GOT3 (cell line): ENCODE measurements at regions not wholly inside any gene's neighbourhood (a gene's known extent, or its start where the extent isn't known, plus 50 kb on each side); places are given as distances from the start of the nearest gene placed in this dataset.
"Not testable (repeated sequence)": the region's sequence is repeated elsewhere in the genome, so short reads cannot be mapped to it uniquely, and the experiment has no call there.

Experiments used
- DNase-seq: peaks from one replicate; lab custom pipeline; 2025; ENCODE audit warnings: mixed read lengths; lab: John Stamatoyannopoulos, UW

DNA sequence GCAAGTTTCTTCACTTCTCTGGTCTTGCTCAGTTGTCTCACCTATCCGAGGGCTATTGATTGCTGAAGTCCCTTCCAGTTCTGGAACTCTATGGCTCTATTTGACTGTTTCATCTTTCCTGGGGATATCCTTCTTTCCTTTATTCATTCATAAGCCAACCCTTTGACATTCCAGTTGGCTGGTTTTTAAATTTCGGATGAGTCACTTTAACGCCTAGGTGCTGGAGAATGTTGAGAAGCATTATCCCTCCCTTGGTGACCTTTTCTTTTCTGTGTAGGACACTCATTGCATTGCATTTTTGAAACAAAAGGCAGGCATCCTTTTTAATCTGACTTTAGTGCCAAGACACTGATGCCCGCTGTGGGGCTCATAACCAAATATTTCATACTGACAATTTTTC lies 307.1 kb downstream of the TSN start:
- DNase-seq, result no peak

DNA sequence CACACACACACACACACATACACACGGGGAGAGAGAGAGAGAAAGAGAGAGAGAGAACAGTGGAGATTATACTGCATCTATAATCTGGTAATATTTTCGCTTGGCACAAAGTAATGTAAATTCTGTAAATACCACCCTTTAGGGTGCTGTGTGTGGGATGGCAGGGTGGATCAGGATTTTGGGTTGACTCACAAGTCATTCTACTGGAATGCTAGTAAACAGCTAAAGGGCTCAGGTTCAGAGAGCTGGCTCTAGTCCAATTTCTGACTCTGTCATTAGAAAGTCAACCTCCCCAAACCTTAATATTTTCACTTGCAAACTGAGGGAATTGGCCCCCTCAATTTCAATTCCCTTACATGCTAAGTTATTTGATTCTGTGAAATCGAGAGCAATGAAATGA lies 308.3 kb downstream of the TSN start:
- DNase-seq, result no peak

DNA sequence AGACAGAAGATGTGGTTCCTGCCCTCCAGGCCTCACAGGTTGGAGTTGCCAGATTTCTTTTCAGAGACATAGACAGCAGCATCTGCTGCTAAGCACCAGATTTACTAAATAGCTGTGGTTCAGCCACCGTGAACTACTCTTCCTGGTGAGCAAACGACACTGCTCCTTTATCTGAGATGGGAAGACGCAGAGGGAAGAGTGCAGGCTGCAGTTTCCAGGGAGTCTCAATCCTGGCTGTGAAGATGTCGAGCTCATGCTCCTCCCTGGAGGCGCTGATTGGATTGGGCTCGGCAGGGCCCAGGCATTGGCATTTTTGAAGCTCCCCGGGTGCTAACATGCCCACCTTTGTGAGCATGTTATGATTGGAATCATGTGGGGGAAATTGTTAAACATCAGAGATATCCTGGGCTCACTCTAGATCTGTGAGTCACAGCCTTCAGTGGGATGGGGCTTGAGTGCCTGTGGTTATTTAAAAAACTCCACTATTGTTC lies 314.8 kb downstream of the TSN start:
- DNase-seq, result no peak

DNA sequence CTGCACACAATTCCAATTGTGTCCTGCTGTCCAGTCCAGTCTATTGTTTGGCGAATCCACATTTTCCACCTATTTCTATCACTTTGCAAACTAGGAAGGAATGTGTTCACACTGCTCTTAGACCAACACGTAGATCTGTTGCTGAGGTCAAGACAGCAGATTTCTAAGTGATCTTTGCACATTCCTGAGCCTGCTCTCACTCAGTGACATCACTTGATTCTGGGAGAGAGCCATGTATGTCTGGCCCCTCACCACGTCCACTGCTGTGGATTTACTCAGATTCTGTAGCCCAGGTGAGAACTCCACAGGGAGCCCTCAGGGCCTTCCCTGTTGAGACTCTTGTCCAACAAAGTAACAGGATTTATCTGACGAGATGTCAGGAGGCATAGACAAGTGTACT lies 317.2 kb downstream of the TSN start:
- DNase-seq, result no peak

GRCh38 chr2:122074201-122074600 lies 318.8 kb downstream of the TSN start:
- no peak for DNase-seq

DNA sequence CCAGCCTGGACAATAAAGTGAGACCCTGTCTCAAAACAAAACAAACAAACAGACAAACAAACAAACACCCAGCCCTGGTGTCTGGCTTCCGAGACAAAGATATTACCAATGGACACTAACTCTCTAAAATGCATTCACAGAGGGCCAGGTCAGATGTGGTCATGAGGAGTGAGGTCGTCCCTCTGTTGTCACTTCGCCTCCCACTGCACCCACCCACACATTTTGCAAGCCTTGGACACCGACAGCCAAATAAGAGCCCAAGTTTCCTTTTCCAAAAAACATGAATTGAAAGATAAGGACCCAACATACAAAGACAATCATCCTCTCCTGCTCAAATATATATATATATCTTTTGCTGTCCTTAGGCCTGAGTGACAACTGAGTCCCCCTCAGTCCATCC lies 319.9 kb downstream of the TSN start:
- DNase-seq, result no peak

DNA sequence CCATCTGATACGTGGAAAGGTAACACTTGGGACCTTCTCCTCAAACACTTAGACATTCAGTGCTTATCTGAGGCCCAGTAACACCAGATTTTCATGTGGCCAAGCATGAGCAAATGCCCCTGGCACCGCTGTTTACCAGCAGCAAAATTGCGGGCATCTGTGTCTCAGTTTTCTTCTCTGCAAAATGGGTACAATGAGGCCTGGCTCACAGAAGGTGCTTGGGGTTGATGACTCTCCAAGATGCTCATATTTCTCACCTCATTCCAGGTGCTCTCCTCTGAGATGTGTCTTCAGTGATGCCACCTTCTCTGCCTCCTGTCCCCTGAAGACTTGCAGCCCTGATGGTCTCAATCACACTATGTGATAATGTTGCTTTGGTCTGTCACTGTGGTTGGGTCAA lies 321.7 kb downstream of the TSN start:
- DNase-seq, result no peak

- no peak for DNase-seq
Observed at GRCh38 chr2:122077771-122078170, 322.3 kb downstream of the TSN start.

- DNase-seq, result no peak
Observed at GRCh38 chr2:122078451-122078850, 323.0 kb downstream of the TSN start.

- no peak for DNase-seq
Observed at GRCh38 chr2:122079844-122080243, 324.4 kb downstream of the TSN start.

GRCh38 chr2:122080316-122080715 lies 324.9 kb downstream of the TSN start:
- no peak for DNase-seq

DNA sequence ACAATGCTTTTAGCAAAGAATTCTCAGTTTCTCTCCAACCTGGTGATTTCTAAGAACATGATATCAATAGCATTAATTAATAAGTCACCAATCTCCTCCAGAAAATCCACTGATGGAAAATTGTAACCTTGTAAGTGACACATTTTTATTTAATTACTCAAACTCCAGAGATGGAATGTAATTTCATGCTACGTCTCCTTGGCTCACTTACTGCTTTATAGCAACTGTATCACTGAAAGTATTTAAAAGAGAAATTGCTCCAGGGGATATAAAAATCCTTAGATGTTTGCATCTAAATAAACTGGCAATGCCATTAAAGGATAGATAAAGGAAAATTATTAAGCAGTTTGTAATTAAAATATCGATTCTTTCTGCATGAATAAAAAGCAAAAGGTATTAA lies 325.4 kb downstream of the TSN start:
- DNase-seq, result no peak

DNA sequence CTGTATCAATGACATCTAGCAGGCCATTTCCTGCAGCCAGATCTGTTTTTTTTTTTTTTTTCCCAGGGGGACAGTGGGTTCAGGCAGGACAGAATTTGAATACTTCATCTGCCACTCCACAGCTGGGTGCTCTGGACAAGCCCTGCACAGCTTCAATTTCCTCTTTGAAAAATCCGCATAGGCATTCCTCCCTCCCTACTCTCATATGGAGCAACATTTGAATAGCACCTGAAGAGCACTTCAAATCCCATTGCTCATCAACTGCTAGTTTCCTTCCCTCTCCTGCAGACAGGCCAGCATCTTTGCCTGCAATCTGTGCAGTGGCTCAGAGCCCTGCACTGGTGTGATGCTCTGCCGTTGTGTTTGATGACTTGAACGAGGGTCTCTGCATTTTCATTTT lies 326.3 kb downstream of the TSN start:
- no peak for DNase-seq

DNA sequence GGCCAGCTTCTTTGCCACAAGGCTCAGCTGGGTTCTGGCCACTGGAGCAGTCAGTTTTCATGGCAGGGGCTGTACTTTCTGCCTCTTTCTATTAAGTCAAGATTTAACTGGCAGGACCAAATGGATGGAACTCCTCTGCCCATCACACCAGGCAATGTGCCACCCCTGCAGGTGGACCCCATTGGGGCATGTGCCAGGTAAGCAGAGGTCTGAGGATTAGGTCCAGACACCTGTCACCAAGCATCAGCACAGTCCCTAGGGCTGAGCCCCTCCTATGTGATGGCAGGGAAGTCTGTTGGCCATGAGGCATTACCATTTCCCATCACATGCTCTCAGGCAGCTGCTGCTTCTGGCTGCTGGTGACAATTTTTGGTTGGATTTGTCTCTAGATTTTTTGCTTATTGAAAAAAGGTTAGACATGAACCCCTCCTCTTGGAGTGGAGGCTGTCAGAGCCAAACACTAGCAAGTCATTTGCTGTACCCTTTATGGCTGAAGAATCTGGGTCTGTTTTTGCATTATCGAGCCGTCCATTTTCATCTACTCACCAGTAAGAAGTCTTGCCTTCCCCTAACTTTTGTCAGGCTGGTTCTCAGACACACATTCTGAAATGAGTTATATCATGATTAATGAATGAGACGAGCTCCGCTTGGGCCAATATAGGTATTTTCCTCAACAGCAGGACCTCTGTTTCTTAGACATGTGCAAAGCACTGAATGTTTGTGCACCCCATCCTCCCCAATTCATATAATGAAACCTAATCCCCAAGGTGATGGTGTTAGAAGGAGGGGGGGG lies 328.0 kb downstream of the TSN start:
- no peak for DNase-seq

DNA sequence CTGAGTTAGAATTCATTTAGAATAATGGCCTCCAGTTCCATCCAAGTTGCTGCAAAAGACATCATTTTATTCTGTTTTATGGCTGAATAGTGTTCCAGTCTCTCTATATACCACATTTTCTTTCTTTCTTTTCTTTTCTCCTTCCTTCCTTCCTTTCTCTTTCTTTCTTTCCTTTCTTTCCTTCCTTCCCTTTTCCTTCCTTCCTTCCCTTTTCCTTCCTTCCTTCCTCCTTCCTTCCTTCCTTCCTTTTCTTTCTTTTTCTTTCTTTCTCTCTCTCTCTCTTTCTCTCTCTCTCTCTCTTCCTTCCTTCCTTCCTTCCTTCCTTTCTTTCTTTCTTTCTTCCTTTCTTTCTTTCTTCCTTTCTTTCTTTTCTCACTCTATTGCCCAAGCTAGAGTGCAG lies 330.2 kb downstream of the TSN start:
- DNase-seq, result not testable (repeated sequence)

GRCh38 chr2:122094557-122094956 lies 339.1 kb downstream of the TSN start:
- no peak for DNase-seq

DNA sequence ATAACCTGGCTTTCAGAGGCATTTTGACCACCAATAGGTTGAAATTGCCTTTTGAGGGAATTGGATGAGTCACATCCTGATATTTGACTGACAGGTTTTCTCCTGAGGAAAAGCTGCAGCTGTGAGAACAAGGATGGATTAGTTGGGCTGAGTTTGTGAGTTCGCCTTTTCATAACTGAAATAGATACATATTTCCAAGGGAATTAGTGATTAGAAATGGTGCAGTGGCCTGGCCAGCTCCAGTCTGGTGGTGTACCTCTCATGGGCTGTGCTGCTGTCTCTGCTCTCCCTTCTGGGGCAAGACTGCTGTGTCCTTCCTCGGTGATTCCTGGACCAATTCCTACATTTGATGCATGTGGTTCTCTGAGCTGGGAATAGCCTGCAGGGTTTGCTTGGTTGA lies 341.3 kb downstream of the TSN start:
- no peak for DNase-seq

- DNase-seq, result no peak
Observed at GRCh38 chr2:122098306-122098705, 342.9 kb downstream of the TSN start.

GRCh38 chr2:122100346-122100745 lies 344.9 kb downstream of the TSN start:
- no peak for DNase-seq

DNA sequence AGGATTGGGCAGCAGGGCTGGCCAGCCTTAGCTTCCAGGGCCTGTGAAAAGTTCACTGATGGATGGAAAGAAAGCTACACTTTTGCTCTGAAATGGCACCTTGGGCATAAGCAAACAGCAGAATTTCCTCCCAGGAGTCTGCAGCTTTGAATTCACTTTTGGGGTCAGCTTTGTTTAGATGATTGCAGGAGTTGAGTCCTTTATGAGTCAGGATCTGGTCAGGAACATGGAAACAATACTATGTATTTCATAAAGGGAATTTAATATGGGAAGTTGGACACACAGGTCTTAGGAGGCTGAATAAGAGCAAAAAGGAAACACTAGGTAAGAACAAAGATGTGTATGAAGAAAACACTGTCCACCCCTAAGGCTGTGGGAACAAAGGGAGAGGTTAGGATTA lies 345.3 kb downstream of the TSN start:
- DNase-seq, result no peak

- DNase-seq, result no peak
Observed at GRCh38 chr2:122101319-122101718, 345.9 kb downstream of the TSN start.

- DNase-seq, result no peak
Observed at GRCh38 chr2:122105171-122105876, 349.9 kb downstream of the TSN start.

- DNase-seq, result no peak
Observed at GRCh38 chr2:122105877-122106206, 350.4 kb downstream of the TSN start.

- DNase-seq, result no peak
Observed at GRCh38 chr2:122108186-122108585, 352.7 kb downstream of the TSN start.
